ENCODE measurements at regions not wholly inside any gene's neighbourhood (a gene's known extent, or its start where the extent isn't known, plus 50 kb on each side); places are given as distances from the start of the nearest gene placed in this dataset.

DNA sequence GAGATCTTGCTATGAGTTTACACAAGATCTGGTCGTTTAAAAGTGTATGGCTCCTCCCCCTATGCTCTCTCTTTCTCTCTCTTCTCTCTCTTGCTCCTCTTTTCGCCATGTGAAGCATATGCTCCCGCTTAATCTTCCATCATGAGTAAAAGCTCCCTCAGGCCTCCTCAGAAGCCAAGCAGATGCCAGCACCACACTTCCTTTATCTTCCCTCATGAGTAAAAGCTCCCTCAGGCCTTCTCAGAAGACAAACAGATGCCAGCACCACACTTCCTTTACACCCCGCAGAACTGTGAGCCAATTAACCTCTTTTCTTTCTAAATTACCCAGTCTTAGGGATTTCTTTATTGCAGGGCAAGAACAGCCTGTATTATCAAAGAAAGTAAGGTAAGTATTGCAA lies 152.4 kb downstream of the SEC23A start:
- 90% methylated on average over 2 of the region's 4 CpGs for WGBS (ENCODE audit: insufficient coverage)
- Histone ChIP-seq H3K9me3 (replicated peaks in 1 of 2; ENCODE audit: control insufficient read depth in 1 of 2, insufficient read depth in 1 of 2, low read length in 2 of 2) (no peaks in the 10 kb centered on the region), H3K4me3 (replicated peaks in 1 of 3; ENCODE audit: low read depth in 2 of 3, low read length in 3 of 3) (no peak overlapping the region), H4K20me1 (ENCODE audit: insufficient read depth, low read length) (no peaks in the 10 kb centered on the region), H3K27me3 (ENCODE audit: control insufficient read depth in 2 of 2, insufficient read depth in 2 of 2, low read length in 2 of 2) (no peaks in the 10 kb centered on the region), H3K27ac (ENCODE audit: low read depth in 1 of 2, low read length in 2 of 2) (no peak overlapping the region), H3K4me1 (ENCODE audit: control insufficient read depth in 1 of 2, insufficient read depth in 2 of 2, low read length in 2 of 2) (no peaks in the 10 kb centered on the region), H2AFZ (ENCODE audit: insufficient read depth, low read depth, low read length, poor library complexity, severe bottlenecking) (no peak overlapping the region), H3K9ac (ENCODE audit: insufficient read depth, low read length, poor library complexity, severe bottlenecking) (no peak overlapping the region), H3K79me2 (ENCODE audit: insufficient read depth, low read length) (no peaks in the 10 kb centered on the region), H3K4me2 (replicated peaks; ENCODE audit: extremely low read depth, low read length, poor library complexity, severe bottlenecking) (no peak overlapping the region), H3K36me3 (replicated peaks in 1 of 2; ENCODE audit: control insufficient read depth in 1 of 2, insufficient read depth in 2 of 2, low read length in 2 of 2) (no peaks in the 10 kb centered on the region)
- Mint-ChIP-seq H3K9me3 (peaks cover 0 to 13% (median 1%) of the 10 kb centered on the region in 7 donors), H3K36me3 (no peaks in the 10 kb centered on the region), H3K27me3 (ENCODE audit: low read depth in 3 of 3) (peaks cover 1 to 2% (median 1%) of the 10 kb centered on the region in 3 donors), H3K4me3 (no peak overlapping the region), H3K4me1 (no peaks in the 10 kb centered on the region), H3K27ac (no peak overlapping the region)
- TF ChIP-seq, protein P1, sequence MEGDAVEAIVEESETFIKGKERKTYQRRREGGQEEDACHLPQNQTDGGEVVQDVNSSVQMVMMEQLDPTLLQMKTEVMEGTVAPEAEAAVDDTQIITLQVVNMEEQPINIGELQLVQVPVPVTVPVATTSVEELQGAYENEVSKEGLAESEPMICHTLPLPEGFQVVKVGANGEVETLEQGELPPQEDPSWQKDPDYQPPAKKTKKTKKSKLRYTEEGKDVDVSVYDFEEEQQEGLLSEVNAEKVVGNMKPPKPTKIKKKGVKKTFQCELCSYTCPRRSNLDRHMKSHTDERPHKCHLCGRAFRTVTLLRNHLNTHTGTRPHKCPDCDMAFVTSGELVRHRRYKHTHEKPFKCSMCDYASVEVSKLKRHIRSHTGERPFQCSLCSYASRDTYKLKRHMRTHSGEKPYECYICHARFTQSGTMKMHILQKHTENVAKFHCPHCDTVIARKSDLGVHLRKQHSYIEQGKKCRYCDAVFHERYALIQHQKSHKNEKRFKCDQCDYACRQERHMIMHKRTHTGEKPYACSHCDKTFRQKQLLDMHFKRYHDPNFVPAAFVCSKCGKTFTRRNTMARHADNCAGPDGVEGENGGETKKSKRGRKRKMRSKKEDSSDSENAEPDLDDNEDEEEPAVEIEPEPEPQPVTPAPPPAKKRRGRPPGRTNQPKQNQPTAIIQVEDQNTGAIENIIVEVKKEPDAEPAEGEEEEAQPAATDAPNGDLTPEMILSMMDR (IDR thresholded peaks at IDR 0.05), result no peak
- no peak for DNase-seq
- intact Hi-C loops (cut with micrococcal nuclease), result no loop called here

DNA sequence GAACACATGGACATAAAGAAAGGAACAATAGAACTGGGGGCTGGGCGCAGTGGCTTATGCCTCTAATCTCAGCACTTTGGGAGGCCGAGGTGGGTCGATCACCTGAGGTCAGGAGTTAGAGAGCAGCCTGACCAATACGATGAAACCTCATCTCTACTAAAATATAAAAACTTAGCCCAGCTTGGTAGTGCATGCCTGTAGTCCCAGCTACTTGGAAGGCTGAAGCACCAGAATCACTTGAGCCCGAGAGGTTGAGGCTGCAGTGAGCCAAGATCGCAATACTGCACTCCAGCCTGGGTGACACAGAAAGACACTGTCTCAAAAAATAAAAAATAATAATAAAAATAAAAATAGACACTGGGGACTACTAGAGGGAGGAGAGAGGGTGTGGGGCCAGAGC lies 154.5 kb downstream of the SEC23A start:
- Mint-ChIP-seq H3K27me3 (ENCODE audit: low read depth in 3 of 3) (peaks cover 0 to 3% (median 2%) of the 10 kb centered on the region in 3 donors), H3K4me1 (no peaks in the 10 kb centered on the region), H3K27ac (no peak overlapping the region), H3K36me3 (no peaks in the 10 kb centered on the region), H3K9me3 (peaks cover 0 to 13% (median 1%) of the 10 kb centered on the region in 7 donors), H3K4me3 (no peak overlapping the region)
- TF ChIP-seq, protein P1 (IDR thresholded peaks at IDR 0.05), result no peak
- Histone ChIP-seq H2AFZ (ENCODE audit: insufficient read depth, low read depth, low read length, poor library complexity, severe bottlenecking) (no peak overlapping the region), H3K4me1 (ENCODE audit: control insufficient read depth in 1 of 2, insufficient read depth in 2 of 2, low read length in 2 of 2) (no peaks in the 10 kb centered on the region), H3K27me3 (ENCODE audit: control insufficient read depth in 2 of 2, insufficient read depth in 2 of 2, low read length in 2 of 2) (no peaks in the 10 kb centered on the region), H4K20me1 (ENCODE audit: insufficient read depth, low read length) (no peaks in the 10 kb centered on the region), H3K27ac (ENCODE audit: low read depth in 1 of 2, low read length in 2 of 2) (no peak overlapping the region), H3K79me2 (ENCODE audit: insufficient read depth, low read length) (no peaks in the 10 kb centered on the region), H3K36me3 (replicated peaks in 1 of 2; ENCODE audit: control insufficient read depth in 1 of 2, insufficient read depth in 2 of 2, low read length in 2 of 2) (no peaks in the 10 kb centered on the region), H3K4me3 (replicated peaks in 1 of 3; ENCODE audit: low read depth in 2 of 3, low read length in 3 of 3) (no peak overlapping the region), H3K9me3 (replicated peaks in 1 of 2; ENCODE audit: control insufficient read depth in 1 of 2, insufficient read depth in 1 of 2, low read length in 2 of 2) (no peaks in the 10 kb centered on the region), H3K9ac (ENCODE audit: insufficient read depth, low read length, poor library complexity, severe bottlenecking) (no peak overlapping the region), H3K4me2 (replicated peaks; ENCODE audit: extremely low read depth, low read length, poor library complexity, severe bottlenecking) (no peak overlapping the region)
- intact Hi-C loops (cut with micrococcal nuclease), result no loop called here
- no CpG with 5 or more reads among the region's 6 CpGs for WGBS (ENCODE audit: insufficient coverage)
- DNase-seq, result no peak
